NCI-H2171 treated with DMSO at 0.1 percent for 48 hours (cell line): ENCODE measurements at regions not wholly inside any gene's neighbourhood (a gene's known extent, or its start where the extent isn't known, plus 50 kb on each side); places are given as distances from the start of the nearest gene placed in this dataset.
"Not testable (repeated sequence)": the region's sequence is repeated elsewhere in the genome, so short reads cannot be mapped to it uniquely, and the experiment has no call there.

ENCODE experiments used
- DNase-seq: peaks from one replicate; lab custom pipeline; 2025; lab: John Stamatoyannopoulos, UW

DNA sequence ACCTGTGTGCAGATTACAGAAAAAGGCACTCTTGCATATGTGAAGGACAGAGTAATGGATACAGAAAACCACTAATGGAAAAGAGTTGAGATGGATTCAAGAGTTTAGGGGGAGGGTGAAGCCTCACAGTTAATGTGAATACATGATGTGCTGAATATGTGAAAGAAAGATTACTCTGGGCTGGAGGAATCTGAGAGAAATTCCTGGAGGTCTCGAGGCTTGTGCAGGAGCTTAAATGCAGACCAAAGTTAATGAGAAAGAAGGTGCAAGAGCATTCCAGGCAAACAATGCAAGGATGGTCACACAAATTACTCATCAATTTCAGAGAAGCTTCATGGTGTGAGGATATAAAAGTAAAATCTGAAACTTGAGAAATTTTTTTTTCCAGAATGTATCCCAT lies 768.8 kb downstream of the STPG2 start:
- DNase-seq, result no peak

DNA sequence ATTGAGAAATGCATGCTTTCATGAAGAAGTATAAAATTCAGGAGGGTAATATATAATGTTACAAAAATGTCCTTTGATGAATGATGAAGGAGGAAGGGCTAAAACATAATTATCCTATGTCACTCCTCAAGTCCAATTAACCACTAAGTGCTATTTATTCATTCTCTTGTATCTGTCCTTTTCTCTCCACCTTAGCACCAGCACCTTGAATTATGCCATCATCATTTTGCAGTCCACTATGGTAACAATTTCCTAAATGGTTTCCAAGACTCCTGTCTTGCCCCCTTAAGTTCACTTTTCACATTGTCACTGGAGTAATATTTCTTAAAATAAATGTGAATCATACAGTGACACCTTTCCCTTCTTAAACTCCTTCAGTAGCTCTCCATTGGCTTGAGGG lies 756.3 kb downstream of the STPG2 start:
- no peak for DNase-seq

DNA sequence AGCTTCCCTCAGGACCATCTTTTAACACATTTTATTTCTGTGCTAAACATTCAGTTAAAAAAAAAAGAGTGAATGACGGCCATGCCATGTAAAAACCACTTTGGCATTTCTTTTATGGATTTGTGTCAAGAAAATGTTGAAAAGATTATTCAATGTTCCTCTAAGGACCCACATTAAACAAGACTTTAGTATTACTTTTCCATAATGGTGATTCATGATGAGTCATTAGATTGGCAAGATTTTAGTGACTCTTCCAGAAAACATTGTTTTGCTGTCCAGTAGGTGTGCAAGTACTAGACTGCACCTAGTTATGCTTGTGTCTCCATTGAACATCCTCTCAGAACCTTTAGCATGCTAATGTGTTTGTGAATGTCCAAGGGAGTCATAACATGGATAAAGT lies 748.6 kb downstream of the STPG2 start:
- DNase-seq, result no peak

DNA sequence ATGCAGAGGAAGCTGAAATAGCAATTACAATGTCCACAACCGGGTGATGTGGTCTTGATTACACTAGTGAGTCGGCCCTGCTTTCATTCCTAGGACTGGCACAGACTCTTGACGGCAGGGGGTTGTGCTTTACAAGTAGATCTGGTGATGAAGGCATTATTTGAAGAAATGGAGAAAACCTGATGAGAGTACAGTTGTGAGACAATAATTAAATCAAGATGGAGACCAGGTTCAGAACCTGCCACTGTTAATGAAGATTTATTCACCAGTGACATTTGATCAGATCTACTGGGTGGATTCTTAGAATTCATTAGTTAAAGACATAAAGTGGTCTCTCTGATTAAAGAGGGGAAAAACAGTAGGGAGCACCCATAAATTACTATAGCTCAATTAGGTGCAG lies 747.2 kb downstream of the STPG2 start:
- DNase-seq, result no peak

DNA sequence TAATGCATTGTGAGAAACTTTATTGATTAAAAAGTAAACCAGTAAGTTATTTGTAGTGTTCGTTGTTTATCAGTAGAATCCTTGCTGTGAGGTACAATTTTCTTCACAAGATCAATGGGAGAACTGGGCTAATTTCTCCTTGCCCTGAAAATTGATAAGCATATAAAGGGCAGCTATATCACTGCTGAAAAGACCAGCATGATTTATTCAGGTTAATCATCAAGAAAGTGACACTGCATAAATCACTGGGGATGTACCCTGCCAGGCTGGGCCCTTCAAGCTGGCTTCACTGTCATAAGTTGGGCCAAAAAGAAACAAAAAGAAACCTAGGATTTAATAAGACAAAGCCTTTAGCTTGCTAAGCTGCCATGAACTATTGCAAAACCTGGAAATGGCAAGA lies 746.7 kb downstream of the STPG2 start:
- no peak for DNase-seq

DNA sequence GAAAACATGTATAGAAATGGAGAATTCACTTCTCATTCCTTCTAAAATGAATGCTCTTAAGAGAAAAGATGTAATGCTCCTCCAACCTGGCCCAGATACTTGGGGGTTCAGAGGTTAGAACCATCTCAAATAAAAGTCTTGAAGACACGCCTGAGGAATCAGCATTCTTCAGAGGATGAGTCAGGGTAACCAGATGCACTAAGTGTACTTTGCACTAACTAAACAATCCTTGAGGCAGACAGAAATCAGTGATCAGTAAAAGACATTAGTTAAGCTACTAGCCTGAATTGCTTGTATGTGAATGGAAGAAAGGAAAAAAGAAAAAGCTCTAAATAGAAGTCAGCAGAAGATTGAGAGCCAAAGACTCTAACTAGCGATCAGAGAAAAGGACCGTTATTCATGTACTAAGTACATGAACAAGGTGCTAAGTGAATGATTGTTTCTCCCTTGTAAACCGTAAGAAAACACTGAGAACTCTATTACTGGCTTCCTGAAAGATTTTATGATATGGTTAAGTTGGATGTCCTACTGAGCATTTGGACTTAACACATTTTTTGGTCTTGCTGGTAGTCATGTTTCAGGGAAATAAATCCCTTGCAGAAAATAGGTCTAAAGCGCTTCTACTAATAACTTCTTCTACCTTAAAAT lies 738.3 kb downstream of the STPG2 start:
- DNase-seq, result no peak

DNA sequence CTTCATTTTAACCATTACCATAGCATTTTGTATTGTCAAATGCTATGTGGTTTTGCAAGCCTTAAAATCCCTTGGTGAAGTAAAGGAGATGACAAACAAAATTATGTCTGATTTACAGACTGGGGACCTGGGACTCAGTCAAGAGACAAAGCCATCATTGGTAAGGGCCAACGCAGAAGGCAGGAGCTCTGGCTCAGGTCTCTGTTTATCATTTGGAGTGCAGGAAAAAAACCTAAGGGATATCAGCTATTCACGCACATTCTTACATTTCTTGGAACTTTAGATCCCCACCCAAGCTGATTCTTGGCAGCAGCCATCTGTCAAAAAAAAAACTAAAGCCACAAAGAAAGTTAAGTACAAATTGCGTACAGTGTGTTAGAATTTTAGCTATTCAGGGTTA lies 731.9 kb downstream of the STPG2 start:
- DNase-seq, result no peak

DNA sequence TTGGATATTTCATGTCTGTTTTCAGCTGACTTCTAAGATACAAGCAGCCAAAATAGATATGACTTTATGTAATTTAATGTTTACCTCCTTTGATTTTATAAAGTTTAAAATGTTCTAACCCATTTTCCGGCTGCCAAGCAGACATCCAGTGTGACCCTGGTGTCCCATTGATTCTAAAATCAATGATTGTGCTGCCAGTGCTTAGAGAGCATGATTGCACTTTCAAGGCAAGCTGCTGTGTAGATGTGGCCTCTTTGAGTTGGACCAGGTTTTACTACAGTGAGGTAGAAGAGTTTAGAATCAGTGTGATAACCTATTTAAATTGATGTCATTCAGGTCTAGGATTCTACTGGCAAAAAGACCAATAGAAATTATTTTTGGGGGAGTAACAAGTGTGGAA lies 730.9 kb downstream of the STPG2 start:
- DNase-seq, result no peak

DNA sequence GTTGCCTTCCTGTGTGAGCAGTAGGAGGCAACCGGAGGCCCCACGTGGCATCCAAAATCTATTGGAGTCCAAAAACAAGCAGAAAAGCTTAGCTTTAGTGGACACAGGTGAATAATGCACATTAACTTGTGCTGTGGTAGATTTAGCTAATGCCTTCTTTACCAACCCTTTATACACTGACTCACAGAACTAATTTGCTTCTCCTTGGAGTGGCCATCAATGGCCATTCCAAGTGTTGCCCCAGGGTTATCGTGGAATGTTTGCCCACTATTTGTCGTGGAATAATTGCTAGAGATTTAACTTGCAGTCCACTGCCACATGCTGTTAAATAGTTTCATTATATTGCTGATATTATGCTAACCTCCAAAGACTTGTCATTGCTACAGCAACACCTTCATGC lies 729.1 kb downstream of the STPG2 start:
- no peak for DNase-seq

DNA sequence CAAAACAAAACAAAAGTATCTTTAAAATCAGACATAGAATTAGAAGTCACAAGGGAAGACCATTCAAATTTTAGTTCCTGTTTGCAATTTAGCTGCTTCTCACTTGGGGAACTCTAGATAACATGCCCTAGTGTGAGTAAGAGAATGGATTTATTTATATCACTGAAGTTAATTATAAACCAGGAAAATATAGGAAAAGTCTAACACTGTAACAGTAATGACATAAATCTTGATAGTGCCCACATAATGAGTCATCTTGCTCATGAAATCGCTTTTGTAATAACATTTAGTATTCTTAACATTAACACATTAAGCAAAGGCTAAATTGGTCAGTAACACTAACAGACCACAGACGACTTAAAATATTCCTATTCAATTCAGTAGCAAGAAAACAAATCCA lies 710.7 kb downstream of the STPG2 start:
- DNase-seq, result no peak

DNA sequence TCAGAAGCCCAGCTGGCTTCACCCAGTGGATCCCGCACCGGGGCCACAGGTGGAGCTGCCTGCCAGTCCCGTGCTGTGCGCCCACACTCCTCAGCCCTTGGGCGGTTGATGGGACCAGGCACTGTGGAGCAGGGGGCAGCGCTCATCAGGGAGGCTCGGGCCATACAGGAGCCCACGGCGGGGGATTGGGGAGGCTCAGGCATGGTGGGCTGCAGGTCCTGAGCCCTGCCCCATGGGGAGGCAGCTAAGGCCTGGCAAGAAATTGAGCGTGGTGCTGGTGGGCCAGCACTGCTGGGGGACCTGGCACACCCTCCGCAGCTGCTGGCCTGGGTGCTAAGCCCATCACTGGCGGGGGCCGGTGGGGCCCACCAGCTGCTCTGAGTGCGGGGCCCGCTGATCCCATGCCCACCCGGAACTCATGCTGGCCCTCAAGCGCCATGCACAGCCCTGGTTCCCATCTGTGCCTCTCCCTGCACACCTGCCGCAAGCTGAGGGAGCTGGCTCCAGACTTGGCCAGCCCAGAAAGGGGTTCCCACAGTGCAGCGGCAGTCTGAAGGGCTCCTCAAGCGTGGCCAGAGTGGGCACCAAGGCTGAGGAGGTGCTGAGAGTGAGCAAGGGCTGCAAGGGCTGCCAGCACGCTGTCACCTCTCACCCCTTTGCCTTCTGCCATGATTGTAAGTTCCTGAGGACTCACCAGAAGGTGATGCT lies 705.1 kb downstream of the STPG2 start:
- not testable (repeated sequence) for DNase-seq

DNA sequence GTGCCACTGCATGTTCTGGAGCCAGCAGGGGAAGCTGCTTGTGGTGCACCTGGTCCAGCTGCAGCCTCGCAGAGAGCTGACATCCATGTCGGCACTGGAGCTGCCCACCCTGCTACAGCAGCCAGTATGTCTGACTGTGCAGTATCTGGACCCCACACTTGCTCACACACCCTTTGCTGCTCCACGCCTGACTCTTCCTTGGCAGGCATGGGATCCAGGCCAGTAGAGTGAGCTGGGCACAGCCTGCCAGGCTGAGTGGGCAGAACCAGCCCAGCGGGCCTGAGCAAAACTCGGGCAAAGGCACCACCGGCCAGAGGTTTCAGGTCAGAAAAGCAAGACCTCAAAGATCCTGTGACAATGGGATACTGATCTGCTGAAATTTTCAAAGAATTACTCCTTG lies 690.1 kb downstream of the STPG2 start:
- no peak for DNase-seq

DNA sequence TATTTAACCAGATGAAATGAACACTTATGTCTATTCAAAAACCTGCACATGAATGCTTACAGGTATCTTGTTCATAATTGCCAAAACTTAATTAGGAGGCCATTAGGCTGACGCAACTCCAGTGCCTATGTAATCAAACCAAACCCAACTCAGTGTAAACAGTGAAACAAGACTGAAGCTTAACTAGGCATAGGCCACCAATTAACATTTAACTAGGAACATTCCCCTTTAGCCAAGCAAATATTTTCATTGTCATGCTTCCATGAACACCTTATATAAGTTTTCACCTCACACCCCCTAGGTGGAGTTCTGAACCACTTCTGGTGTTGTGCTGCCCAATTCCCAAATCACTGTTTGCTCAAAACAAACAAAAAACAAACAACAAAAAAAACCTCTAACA lies 686.0 kb downstream of the STPG2 start:
- no peak for DNase-seq

DNA sequence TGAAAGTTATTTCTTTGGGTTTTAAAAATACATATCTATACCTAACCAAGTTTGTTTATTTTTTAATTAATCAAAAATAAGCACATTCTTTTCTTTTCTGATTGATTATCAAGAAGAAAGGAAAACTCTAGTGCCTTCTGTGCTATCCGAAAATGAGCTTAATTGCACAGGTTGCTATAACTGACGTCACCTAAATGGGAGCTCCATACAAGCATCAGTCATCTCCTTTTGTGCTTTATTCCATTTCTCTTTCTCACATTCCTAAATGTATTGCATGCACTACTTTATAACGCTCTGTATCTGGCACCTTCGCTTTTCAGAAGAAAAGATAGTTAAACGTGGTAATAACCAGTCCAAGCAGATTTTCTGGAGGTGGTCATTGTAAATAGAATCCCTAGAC lies 675.0 kb downstream of the STPG2 start:
- DNase-seq, result no peak

DNA sequence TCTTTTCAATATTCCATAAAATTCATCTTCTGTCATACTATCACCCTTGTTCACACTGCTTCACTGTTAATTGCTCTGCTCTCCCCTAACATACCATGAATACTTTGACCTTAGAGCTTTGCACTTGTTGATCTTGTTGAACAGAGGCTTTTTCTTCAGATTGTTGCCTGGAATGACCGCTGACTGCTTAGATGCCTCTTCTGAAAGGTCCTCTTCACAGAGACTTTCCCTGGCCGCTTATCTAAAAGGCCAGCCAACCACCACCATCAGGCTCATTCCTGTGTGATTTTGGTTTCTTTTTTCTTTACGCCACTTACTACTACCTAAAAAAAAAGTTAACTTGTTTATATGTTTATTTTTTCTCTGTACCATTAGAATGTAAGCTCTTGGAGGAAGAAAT lies 667.7 kb downstream of the STPG2 start:
- DNase-seq, result no peak

DNA sequence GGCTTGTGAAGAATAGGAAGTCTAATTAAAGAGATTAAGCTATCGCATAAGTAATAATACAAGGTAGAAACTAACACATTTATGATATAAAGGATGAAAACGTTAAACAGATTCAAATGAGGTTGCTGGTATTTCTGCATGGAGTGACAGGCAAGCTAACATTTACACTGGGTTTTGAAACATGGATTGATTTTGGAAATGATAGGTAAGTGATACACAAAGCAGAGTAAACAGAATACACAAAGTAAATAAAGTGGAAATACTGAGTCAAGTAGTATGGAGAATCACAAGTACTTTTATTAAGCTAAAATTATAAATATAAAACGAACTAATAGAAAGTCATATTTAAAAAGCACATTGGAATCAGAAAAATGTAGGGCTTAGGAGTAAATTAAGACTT lies 665.3 kb downstream of the STPG2 start:
- DNase-seq, result no peak

DNA sequence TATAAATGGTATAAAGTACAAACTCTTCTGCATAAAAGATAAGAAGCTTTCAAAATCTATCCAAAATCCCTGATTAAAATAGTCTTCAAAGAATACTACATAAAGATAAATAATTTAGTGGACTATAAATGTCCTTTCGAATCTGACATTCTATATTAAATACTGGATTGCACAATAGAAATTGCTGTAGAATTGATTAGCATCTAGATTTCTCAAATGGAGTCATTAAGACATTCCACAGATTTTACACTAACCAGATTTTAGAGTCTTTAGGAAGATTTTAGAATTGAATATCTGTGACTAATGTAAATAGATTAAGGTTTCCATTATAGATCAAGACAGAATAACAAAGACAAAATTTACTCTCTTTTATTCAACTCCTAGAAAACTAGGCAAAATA lies 663.9 kb downstream of the STPG2 start:
- DNase-seq, result no peak

DNA sequence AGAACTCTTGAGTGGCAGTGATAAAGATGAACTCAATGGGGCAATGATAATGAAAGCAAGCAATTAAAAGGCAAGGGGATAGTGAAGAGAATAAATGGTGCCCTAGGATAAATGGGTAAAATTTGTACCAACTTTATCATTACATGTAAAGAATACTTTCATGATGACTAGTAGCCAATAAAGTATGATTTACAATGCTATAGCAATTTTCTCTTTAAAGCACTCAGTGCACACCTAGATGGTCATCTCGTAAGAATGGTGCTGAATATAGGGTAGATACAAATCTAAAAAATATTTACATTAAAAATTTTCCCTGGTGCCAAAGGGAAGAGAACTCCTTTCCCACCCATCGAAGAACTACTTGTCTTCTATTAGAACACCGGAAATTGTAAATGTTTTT lies 651.4 kb downstream of the STPG2 start:
- no peak for DNase-seq

DNA sequence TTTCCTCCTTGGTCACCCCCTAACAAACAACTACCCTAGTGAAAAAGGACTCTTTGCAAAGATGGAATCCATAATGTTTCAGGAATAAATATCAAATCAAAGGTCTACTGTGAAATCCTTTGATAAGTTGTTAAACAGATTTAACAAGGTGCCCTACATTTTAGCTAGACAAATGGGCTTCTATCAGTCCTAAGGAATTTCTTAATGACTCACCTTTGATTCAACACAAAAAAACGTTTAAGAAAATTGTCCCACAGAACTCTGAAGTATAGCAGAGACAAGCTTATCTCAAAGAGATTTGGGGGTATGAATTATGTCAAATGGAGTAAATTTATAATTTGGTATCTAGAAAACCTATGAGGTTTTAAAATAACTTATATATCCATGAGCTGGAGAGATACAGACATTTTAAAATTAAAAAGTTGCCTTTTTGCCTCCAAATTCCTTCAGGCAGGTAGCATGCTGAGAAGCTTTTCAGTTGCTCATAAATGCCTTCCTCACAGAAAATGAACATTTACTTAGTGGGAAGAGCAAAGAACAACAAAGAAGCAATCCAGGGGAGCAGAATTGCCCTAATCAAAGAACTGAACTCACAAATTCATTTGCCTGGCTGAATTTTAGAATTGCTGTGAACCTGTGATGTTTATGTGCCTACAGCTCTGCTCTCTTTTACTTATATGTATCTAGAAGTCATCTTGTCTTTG lies 649.3 kb downstream of the STPG2 start:
- no peak for DNase-seq

DNA sequence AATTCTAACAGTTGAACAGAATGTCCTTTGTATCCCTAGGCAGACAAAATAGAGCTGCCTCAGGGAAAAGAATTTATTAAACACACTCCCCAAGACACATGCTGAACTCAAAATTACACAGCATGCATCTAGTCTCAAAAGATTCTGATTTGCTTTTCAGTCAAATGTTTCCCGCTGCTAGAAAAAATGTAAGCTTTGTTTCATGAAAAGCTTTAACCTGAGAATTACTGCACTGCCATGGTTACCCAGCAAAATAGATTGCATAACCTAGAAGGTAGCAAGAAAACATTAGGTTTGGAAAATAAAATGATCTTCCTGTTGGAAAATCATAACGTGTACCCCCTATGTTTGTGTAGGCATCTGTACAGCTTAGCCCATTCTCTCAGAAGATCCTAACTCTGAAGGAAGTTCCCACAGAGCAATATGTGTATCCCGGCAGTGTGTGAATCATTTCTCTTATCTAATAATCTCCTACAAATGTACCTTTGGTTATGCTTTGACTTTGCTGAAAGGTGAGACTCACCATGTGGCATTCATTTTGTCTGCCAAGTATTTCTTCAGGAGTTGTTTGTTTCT lies 646.9 kb downstream of the STPG2 start:
- no peak for DNase-seq

DNA sequence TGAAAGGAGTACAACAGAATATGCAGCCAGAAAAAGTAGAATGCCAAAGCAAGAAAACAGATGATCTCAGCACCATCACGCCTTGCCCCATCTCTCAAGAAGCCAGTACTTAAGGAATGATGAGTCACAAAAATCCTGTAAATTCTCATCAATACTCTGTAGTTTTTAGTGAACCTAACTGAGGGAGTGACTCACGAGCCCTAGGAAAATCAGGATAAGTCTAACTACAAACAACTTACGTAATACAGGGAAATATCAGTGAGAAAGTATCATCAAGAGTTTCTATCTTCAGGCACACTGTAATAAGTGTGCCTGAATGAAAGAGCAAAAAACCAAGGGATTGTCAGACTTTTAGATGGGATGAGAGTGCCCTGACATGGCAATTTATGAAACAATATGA lies 644.4 kb downstream of the STPG2 start:
- DNase-seq, result no peak

DNA sequence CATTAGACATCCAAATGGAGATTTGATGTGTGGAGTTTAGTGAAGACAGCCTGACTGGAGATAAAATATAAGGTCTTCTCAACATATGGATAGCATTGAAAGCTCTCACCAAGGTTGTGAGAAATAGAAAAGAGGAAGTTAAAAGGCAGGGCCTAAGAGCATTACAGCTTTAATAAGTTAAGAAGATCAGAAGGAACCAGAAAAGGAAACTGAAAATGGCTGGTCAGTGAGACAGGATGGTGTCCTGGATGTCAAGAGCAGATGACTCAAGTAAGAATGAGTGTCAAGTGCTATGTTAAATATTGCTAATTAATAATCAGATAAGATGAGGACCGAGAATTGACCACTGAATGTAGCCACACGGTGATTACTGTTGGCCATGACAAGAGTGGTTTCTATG lies 642.9 kb downstream of the STPG2 start:
- DNase-seq, result no peak

DNA sequence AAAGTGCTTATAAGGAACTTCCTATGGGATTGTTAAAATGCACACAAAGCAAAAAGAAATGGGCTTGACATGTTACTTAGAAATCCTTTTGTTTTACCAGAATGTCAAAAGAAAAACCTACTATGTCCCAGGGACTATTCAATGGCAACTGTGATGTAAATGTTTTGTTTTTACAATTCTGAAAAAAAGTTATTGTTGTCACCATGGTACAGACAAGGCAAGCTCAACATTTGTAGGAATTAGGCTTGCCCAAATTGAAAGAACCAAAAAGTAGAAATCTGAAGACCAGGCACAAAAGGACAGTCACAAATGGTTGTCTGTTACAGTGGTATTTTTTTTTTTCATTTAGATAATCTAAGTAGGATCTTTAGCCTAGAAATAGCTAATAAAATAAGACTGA lies 638.6 kb downstream of the STPG2 start:
- no peak for DNase-seq
